ENCODE measurements at regions not wholly inside any gene's neighbourhood (a gene's known extent, or its start where the extent isn't known, plus 50 kb on each side); places are given as distances from the start of the nearest gene placed in this dataset.

DNA sequence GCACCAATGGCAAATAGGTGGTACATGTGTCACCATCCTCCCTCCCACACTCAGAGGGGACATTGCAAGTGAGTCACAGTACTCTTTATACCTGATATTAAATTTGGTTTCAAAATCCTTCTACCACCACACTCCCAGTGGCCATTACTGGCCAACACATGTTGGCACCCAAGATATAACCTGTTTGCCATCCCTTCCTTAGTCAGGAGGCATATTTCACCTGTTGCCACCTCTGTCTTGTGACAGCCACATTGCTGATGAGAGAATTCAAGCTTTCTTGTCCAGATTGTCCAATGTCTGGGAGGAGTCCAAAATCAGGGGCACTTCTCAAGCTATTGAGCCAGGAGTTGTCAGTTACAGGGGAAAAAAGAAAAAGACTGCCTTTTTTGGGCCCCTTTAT is 80.2 kb upstream of the WWC1 start:
- H3K4me3 Mint-ChIP-seq = no peak overlapping the region
- no peaks in the 10 kb centered on the region for H3K9me3 Mint-ChIP-seq
- no peak overlapping the region for H3K27ac Mint-ChIP-seq
- H3K36me3 Mint-ChIP-seq = no peaks in the 10 kb centered on the region
- H3K4me1 Mint-ChIP-seq = no peaks in the 10 kb centered on the region
- peaks cover 4% of the 10 kb centered on the region for H3K27me3 Mint-ChIP-seq

DNA sequence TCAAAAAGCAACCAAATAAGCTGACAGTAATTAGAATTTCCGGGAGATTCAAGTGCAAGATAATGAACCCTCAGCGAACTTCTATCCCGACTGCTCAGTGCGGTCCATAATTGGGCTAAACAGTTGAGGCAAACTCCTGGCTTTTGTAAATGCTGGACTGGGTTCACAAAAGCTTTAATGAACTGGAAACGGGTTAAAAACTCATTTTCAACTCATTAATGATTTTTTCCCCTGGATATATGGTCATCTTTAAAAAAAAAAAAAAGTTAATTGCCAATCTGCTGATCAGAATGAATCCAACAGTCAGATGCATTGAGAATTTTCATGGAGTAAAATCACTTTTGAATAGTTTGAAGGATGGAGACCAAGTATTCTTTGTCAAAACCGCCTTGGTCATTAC is 79.5 kb upstream of the WWC1 start:
- Mint-ChIP-seq H3K4me3 (no peak overlapping the region), H3K27ac (no peak overlapping the region), H3K27me3 (peaks cover 4% of the 10 kb centered on the region), H3K4me1 (no peaks in the 10 kb centered on the region), H3K9me3 (no peaks in the 10 kb centered on the region), H3K36me3 (no peaks in the 10 kb centered on the region)

DNA sequence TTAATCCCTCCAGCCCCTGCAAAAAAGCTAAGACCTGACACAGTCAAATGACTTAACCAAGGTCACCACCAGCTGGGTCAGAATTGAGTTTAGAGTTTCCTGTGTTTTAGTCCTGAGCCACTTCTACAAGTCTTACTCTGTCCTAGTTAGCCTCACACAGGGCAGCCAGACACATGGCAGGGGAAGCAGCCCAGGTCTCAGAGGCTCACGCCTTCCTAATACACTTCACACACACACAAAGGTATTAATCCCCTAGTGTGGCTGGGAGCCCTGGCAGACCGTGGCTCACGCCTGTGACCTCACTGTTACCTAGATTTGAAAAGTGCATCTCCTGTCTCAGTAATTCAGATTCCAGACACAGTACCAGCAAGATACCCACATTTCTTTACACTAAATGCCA is 77.4 kb upstream of the WWC1 start:
- peaks cover 3% of the 10 kb centered on the region for H3K36me3 Mint-ChIP-seq
- H3K9me3 Mint-ChIP-seq = no peaks in the 10 kb centered on the region
- H3K27ac Mint-ChIP-seq = peak overlapping the region in 1 of 3 donors; percentile 19
- peaks cover 4% of the 10 kb centered on the region for H3K27me3 Mint-ChIP-seq
- no peak overlapping the region for H3K4me3 Mint-ChIP-seq
- no peaks in the 10 kb centered on the region for H3K4me1 Mint-ChIP-seq

DNA sequence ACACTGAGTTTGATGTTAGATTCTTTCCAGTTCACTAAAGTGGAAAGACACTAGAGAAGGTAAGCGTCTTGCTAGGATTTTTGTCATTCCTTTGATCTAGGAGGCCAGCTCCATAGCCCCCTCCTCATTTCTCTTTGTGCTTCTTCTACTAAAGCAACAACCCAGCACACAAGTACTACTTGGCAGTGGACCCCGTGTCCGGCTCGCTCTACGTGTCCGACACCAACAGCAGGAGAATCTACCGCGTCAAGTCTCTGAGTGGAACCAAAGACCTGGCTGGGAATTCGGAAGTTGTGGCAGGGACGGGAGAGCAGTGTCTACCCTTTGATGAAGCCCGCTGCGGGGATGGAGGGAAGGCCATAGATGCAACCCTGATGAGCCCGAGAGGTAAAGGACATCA is 76.6 kb upstream of the WWC1 start:
- no peak overlapping the region for H3K4me3 Mint-ChIP-seq
- no peak overlapping the region for H3K27ac Mint-ChIP-seq
- H3K4me1 Mint-ChIP-seq = peaks cover 0 to 1% (median 0%) of the 10 kb centered on the region in 3 donors
- H3K36me3 Mint-ChIP-seq = peaks cover 3% of the 10 kb centered on the region
- H3K9me3 Mint-ChIP-seq = no peaks in the 10 kb centered on the region
- H3K27me3 Mint-ChIP-seq = peaks cover 6% of the 10 kb centered on the region

DNA sequence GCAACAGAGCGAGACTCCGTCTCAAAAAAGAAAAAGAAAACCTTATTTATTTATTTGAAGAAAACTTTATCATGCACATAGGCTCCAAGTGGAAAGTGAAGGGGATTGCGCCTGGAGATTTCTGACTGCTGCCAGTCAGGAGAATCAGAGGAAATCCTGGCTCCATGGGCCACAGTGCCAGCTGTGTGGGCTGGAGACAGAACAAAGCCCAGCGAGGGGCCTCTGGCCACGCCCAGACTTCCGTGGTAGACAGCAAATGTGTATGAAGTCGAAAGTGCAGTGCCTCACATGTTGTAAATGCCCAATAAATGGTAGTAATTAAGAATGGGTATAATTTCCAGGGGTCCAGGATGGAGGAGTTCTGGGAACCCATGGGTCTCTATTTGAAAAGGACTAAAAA is 75.8 kb upstream of the WWC1 start:
- Mint-ChIP-seq H3K9me3 (no peaks in the 10 kb centered on the region), H3K4me3 (no peak overlapping the region), H3K27ac (no peak overlapping the region), H3K4me1 (peaks cover 0 to 1% (median 0%) of the 10 kb centered on the region in 3 donors), H3K27me3 (peaks cover 9% of the 10 kb centered on the region), H3K36me3 (peaks cover 3% of the 10 kb centered on the region)

DNA sequence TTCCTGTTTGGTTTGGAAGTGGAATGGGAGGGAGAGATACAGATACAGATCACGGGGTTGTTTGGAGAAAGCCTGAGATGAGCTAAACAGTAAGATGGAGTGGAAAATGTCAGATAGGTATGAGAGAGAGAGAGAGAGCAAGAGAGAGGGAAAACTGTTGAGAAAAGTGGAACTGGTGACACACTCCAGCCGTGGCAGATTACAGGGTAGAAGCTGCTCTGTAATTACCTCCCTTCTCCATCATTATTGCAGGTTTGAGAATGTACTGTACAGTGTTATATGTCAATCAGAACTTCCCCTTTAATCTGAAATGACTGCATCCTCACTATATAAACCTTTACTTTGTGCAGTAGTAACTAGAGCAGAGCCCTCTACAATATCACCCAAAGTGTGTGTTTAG is 74.5 kb upstream of the WWC1 start:
- Mint-ChIP-seq H3K36me3 (peaks cover 3% of the 10 kb centered on the region), H3K4me1 (peaks cover 0 to 1% (median 0%) of the 10 kb centered on the region in 3 donors), H3K9me3 (no peaks in the 10 kb centered on the region), H3K27me3 (peaks cover 9% of the 10 kb centered on the region), H3K27ac (no peak overlapping the region), H3K4me3 (no peak overlapping the region)

DNA sequence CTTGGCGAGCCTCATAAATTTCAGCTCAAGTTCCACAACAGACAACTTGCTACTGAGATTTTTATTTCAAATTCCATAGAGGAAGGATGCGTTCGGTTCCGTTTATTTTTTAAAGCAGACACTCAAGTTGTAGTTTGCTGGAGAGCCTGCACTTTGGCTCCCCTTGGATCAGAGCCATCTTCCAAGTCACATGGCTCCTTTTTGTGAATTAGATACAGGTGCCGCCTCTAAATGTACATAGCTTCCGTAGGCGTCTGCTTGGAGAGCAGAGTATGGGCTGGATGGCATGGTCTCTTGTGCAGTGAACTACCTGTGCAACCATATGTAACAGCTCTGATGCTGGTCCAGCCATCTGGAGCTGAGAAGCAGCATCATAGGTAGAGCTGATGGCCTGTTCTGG is 73.9 kb upstream of the WWC1 start:
- H3K9me3 Mint-ChIP-seq = no peaks in the 10 kb centered on the region
- peaks cover 9% of the 10 kb centered on the region for H3K27me3 Mint-ChIP-seq
- peaks cover 3% of the 10 kb centered on the region for H3K36me3 Mint-ChIP-seq
- no peak overlapping the region for H3K27ac Mint-ChIP-seq
- peaks cover 0 to 1% (median 0%) of the 10 kb centered on the region in 3 donors for H3K4me1 Mint-ChIP-seq
- no peak overlapping the region for H3K4me3 Mint-ChIP-seq

DNA sequence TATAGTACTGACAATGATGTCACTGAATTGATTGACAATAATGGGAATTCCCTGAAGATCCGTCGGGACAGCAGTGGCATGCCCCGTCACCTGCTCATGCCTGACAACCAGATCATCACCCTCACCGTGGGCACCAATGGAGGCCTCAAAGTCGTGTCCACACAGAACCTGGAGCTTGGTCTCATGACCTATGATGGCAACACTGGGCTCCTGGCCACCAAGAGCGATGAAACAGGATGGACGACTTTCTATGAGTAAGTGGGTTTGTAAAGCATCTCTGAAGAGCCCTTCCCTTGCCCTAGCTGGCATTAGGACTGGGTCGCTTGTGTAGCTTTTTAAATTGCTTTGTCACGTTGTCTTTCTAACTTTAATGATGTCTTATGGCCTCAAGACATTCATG is 72.7 kb upstream of the WWC1 start:
- Mint-ChIP-seq H3K4me3 (no peak overlapping the region), H3K4me1 (peaks cover 0 to 1% (median 0%) of the 10 kb centered on the region in 3 donors), H3K27me3 (peaks cover 9% of the 10 kb centered on the region), H3K27ac (no peak overlapping the region), H3K36me3 (peaks cover 3% of the 10 kb centered on the region), H3K9me3 (no peaks in the 10 kb centered on the region)

DNA sequence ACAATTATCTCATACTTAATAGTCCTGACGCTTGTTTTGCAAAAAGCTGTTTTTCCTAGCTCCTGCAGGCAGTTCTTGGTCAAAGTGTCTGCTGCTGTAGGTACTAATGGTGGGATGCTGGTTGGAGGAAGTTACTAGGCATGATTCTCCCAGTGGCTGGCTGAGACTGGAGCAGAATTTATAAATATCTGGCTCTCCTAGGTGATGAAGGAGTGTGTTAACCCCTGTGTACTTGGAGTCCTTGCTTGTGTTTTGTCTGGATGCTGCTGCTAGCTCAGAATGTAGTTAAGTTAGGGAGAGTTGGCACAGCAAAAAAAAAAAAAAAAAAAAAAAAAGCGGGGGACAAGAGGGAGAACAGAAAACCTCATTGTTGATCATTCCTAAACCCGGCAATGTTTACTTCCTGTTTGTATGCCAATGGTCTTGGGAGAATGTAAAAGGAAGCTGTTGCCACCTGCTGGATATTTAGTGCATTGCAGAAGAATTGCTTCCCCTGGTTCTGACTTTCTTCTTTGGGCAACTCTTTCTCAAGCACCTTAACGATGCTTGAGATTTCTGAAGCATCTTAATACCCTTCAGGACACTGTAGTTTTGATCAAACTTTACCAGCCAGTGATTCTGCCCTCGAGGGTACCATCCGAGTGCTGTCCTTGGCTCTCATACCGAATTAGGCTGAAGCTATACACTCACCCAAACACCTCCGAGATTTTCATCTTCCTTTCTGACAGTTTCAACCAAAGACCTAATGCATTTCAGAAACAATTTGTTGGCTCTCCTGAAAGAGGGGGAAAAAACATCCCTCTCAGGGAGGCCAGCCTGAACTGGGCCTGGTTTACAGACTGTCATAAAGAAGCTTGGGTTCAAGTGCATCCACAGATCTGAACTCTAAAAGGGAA is 71.7 kb upstream of the WWC1 start:
- no peak overlapping the region for H3K27ac Mint-ChIP-seq
- H3K4me1 Mint-ChIP-seq = peaks cover 0 to 1% (median 0%) of the 10 kb centered on the region in 3 donors
- H3K27me3 Mint-ChIP-seq = peaks cover 11% of the 10 kb centered on the region
- H3K36me3 Mint-ChIP-seq = peaks cover 3% of the 10 kb centered on the region
- no peak overlapping the region for H3K4me3 Mint-ChIP-seq
- no peaks in the 10 kb centered on the region for H3K9me3 Mint-ChIP-seq

DNA sequence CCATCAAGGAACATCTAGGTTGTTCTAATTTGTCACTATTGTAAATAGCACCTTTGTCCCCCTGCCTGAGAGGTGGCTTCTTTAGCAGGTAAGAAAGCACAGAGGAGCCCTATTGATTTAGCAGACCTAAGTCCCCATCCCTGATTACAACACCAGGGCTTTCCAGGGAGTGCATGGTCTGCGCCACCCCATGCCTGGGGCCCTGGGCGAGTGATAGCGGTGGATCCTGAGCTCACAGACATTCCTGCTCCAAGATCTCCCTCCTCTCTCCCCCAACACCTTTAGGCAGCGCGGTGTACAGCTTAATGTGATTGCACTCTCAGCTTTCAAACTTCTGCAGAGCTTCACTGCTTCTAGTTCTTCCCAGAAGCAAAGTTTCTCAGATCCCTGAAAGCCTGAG is 67.4 kb upstream of the WWC1 start:
- H3K9me3 Mint-ChIP-seq = peaks cover 0 to 4% (median 0%) of the 10 kb centered on the region in 3 donors
- no peaks in the 10 kb centered on the region for H3K36me3 Mint-ChIP-seq
- H3K27ac Mint-ChIP-seq = no peak overlapping the region
- H3K4me1 Mint-ChIP-seq = peaks cover 0 to 1% (median 0%) of the 10 kb centered on the region in 3 donors
- peaks cover 9% of the 10 kb centered on the region for H3K27me3 Mint-ChIP-seq
- no peak overlapping the region for H3K4me3 Mint-ChIP-seq

DNA sequence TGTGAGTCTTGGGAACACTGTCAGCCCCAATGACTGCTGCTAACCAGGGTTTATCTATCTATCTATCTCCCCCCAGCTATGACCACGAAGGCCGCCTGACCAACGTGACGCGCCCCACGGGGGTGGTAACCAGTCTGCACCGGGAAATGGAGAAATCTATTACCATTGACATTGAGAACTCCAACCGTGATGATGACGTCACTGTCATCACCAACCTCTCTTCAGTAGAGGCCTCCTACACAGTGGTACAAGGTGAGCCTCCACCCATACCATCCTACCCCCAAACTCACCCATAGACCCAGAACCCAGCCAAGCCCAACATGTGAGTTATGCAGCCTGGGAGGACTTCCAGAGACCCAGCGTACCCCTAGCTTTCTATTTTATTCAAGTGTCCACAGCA is 65.4 kb upstream of the WWC1 start:
- Mint-ChIP-seq H3K27me3 (peaks cover 6% of the 10 kb centered on the region), H3K27ac (no peak overlapping the region), H3K36me3 (no peaks in the 10 kb centered on the region), H3K4me1 (peaks cover 0 to 2% (median 0%) of the 10 kb centered on the region in 3 donors), H3K4me3 (no peak overlapping the region), H3K9me3 (peaks cover 0 to 4% (median 0%) of the 10 kb centered on the region in 3 donors)

DNA sequence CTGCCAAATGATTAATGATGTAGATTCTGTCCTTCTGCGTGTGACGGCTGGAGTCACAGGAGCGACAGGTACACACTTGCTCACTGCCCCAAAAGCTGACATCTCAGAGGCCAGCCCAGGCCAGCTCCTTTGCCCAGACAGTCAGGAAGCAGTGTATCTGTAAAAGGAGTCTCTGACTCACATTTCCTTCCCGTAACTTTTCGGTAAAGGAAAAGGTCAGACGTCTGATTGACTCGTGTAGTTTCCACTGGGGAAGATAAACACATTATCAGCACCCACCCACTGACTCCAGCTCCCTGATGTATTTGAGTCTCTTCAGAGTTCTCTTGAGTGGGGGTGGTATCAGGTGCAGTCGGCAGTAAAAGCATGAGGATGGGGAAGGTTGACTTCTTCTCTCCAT is 64.4 kb upstream of the WWC1 start:
- no peak overlapping the region for H3K27ac Mint-ChIP-seq
- no peaks in the 10 kb centered on the region for H3K36me3 Mint-ChIP-seq
- H3K4me1 Mint-ChIP-seq = peaks cover 0 to 2% (median 0%) of the 10 kb centered on the region in 3 donors
- peaks cover 6% of the 10 kb centered on the region for H3K27me3 Mint-ChIP-seq
- peaks cover 0 to 4% (median 0%) of the 10 kb centered on the region in 3 donors for H3K9me3 Mint-ChIP-seq
- H3K4me3 Mint-ChIP-seq = no peak overlapping the region

DNA sequence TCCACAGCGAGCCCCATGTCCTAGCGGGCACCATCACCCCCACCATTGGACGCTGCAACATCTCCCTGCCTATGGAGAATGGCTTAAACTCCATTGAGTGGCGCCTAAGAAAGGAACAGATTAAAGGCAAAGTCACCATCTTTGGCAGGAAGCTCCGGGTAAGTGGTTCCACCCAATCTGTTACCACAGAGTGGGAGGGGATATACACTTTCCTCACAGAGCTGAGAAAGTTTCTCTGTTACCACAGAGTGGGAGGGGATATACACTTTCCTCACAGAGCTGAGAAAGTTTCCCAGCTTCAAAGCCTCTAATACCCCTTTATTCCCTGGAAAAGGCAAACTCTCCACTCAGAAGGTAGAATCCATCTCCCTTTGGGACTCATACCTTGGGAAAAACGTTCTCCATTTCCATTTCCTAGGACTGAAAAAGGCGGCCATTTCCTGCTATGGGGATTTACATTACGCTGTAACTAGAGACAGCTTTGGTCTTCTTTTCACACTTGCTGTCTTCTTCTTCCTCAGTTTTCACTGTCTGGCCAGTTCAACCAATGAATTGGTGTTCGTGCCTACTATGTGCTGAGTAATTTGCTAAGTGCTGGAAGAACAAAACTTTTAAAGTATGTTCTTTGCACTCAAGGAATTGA is 63.4 kb upstream of the WWC1 start:
- Mint-ChIP-seq H3K4me3 (no peak overlapping the region), H3K27ac (no peak overlapping the region), H3K36me3 (no peaks in the 10 kb centered on the region), H3K9me3 (peaks cover 0 to 4% (median 0%) of the 10 kb centered on the region in 3 donors), H3K4me1 (peaks cover 0 to 2% (median 0%) of the 10 kb centered on the region in 3 donors), H3K27me3 (peaks cover 6% of the 10 kb centered on the region)

DNA sequence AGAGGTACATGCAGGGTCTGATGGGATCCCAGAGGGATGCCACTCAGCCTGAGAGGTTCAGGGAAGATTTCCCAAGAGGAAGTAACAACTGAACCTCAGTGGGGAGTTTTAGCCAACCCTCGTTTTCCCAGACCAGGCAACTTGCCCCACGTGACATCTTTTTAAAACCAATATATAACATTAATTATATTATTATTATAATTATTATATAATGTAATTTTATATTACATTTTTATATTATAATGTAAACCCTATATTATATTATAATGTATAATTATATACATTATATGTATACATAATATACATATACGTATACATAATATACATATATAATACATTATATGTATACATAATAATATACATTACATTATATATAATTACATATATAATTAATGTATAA is 62.8 kb upstream of the WWC1 start:
- Mint-ChIP-seq H3K4me3 (no peak overlapping the region), H3K27me3 (peaks cover 6% of the 10 kb centered on the region), H3K27ac (no peak overlapping the region), H3K4me1 (peaks cover 0 to 2% (median 0%) of the 10 kb centered on the region in 3 donors), H3K9me3 (peaks cover 0 to 4% (median 0%) of the 10 kb centered on the region in 3 donors), H3K36me3 (no peaks in the 10 kb centered on the region)

DNA sequence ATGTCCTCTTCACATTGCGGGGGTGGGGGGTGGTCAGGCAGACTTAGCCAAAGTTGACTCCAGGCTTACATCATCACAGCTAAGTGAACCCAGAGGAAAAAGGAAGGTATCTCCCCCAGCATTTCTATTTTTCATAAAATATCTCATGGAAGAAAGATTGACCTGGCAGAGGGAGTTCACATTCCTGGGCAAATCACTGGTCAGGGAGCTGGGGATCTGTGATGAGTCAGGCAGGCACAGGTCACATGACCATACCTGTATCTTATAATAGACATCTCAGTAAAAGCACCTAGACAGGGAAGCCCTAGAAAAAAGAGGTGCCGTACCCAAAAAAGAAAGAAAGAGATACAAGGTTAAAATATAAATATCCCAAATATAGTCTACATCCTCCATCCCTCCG is 57.3 kb upstream of the WWC1 start:
- Mint-ChIP-seq H3K27me3 (peaks cover 2% of the 10 kb centered on the region), H3K36me3 (no peaks in the 10 kb centered on the region), H3K9me3 (no peaks in the 10 kb centered on the region), H3K4me3 (no peak overlapping the region), H3K27ac (no peak overlapping the region), H3K4me1 (peaks cover 0 to 2% (median 0%) of the 10 kb centered on the region in 3 donors)

All from IgD-negative memory B cell (primary cell).